Heart left ventricle (tissue), 16 donors: ENCODE measurements at regions not wholly inside any gene's neighbourhood (a gene's known extent, or its start where the extent isn't known, plus 50 kb on each side); places are given as distances from the start of the nearest gene placed in this dataset.

ENCODE experiments used
- ATAC-seq, 4 donors: fragments of 200-7000 bp; cut with Tn5 transposase; one replicate each; pipeline ENCODE4 v1.9.1; 2020 to 2022; ENCODE audit warnings: moderate library complexity in 4 of 4, mild to moderate bottlenecking in 3 of 4, moderate number of reproducible peaks in 1 of 4
- DNase-seq, 5 donors: peaks; one replicate each; pipeline ENCODE4 v3.0.0-alpha.2; 2020
- H3K27ac ChIP-seq, 12 donors: fragments of 200-600 bp; sonication (generic) in 4 of 12; one replicate each; pipeline versions ENCODE4 v1.5.0 to v1.8.0; 2016 to 2022; ENCODE audit warnings: mild to moderate bottlenecking in 2 of 12
- H3K27me3 ChIP-seq, 9 donors: fragments of 200-600 bp; sonication (generic) in 2 of 9; one replicate each; pipeline versions ENCODE4 v1.5.1 to v1.8.0; 2016 to 2022; ENCODE audit warnings: mild to moderate bottlenecking in 3 of 9
- H3K36me3 ChIP-seq, 9 donors: fragments of 200-600 bp; sonication (generic) in 2 of 9; one replicate each; pipeline versions ENCODE4 v1.5.0 to v1.8.0; 2018 to 2022; ENCODE audit warnings: mild to moderate bottlenecking in 2 of 9
- H3K4me1 ChIP-seq, 12 donors: fragments of 200-600 bp; sonication (generic) in 4 of 12; one replicate each; pipeline versions ENCODE4 v1.5.0 to v1.8.0; 2016 to 2022; ENCODE audit warnings: mild to moderate bottlenecking in 3 of 12
- H3K4me3 ChIP-seq, 12 donors: fragments of 200-600 bp; sonication (generic) in 4 of 12; one replicate each; pipeline versions ENCODE4 v1.5.0 to v1.8.0; 2017 to 2022; ENCODE audit warnings: mild to moderate bottlenecking in 9 of 12, moderate library complexity in 4 of 12
- H3K9me3 ChIP-seq, 12 donors: fragments of 200-600 bp; sonication (generic) in 4 of 12; one replicate each; pipeline versions ENCODE4 v1.5.0 to v1.8.0; 2016 to 2022; ENCODE audit warnings: mild to moderate bottlenecking in 1 of 12
- CTCF ChIP-seq, 12 donors: fragments of 200-600 bp; sonication (generic) in 4 of 12; IDR thresholded peaks; one replicate each; pipeline versions ENCODE4 v1.5.0 to v1.8.0; 2018 to 2022; ENCODE audit warnings: antibody characterized with exemption in 12 of 12, mild to moderate bottlenecking in 5 of 12
- POLR2A ChIP-seq, 2 donors: fragments of 450-650 bp; IDR thresholded peaks; one replicate each; pipeline ENCODE4 v1.6.1; 2017; ENCODE audit warnings: antibody characterized with exemption in 2 of 2, mild to moderate bottlenecking in 2 of 2, moderate library complexity in 2 of 2
- WGBS, 4 donors: extraction: QIAGEN DNeasy Blood & Tissue Kit in 2 of 4; methylation state at CpG; one replicate each; pipeline versions ENCODE4 v1.1.5 to v1.1.7; 2013 to 2018; 5-methylcytosine and 5-hydroxymethylcytosine counted together
- intact Hi-C, 10 donors: fragments of 100-400 bp; cut with DNase I; formaldehyde crosslinking; loops; one replicate each; pipeline versions ENCODE4 v1.11.1 to v1.14.2; 2022
- donor health status: ischemic (EF 13 %, LVEDD 7.1; RV severe dilation, severe dysfunction).
- donor health status: healthy with polysubstance abuse.
- donor health status: DM: no; HTN: yes; CAD: no.
- donor health status: DM: no; HTN: no; CAD: no.
- donor health status: ischemic (EF 25% LVEDD 6.9; RV normal size, moderate dysfunction).
- donor health status: ischemic (EF 25% LVEDD 5.7; RV mildly dilated, moderate dysfunction).
- donor health status: healthy.
- donor health status: DM: yes; HTN: yes; CAD: no.
- donor health status: ischemic (EF 35%, LVEDD 5.7; RV mildly dilated, moderate dysfunction).
- donor health status: nonischemic (EF 11% LVEDD 7.7; RV severe dilation, severe dysfunction).
- donor health status: DM: yes; HTN: yes; CAD: no.
- donor health status: PGD.
- donor health status: ischemic (EF 29% LVEDD 5.4; RV normal size, mild dysfunction).
- donor health status: nonischemic (EF 23%, LVEDD 6.1; RV moderate dilation, normal function).

GRCh38 chr3:181782306-181782954 is 70.7 kb downstream of the SOX2 start:
- H3K36me3 ChIP-seq = no peaks in the 10 kb centered on the region
- intact Hi-C loops = no loop called here
- no peak for DNase-seq
- H3K4me1 ChIP-seq = no peaks in the 10 kb centered on the region
- TF ChIP-seq CTCF (IDR thresholded peaks at IDR 0.05) (no peak), POLR2A (IDR thresholded peaks at IDR 0.05) (no peak)
- H3K9me3 ChIP-seq = no peaks in the 10 kb centered on the region
- no peak overlapping the region for H3K4me3 ChIP-seq
- H3K27ac ChIP-seq = no peak overlapping the region
- no peak for ATAC-seq
- 13 to 26% (median 15%) methylated on average over 1 of the region's 1 CpG for WGBS, 4 donors
- H3K27me3 ChIP-seq = no peaks in the 10 kb centered on the region

DNA sequence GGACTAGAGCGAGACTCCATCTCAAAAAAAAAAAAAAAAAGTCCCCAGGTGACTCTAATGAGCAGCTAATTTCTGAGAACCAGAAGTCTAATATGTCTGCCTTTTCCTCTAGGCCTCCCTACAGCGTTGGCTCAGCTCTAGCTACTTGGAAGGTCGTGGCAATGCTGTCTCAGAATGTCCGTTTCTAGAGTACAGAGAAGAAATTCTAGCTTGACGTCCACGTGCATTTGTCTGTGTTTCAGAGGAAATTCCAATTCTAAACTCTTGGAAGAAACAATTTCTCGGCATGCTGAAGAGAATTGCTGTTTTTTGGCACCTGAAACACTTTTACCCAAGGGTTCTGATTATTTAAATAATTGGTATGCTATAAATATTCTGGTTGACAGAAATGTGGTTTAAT is 78.8 kb downstream of the SOX2 start:
- H3K36me3 ChIP-seq = no peaks in the 10 kb centered on the region
- no peak overlapping the region for H3K4me3 ChIP-seq
- intact Hi-C loops = no loop called here
- WGBS, 4 donors = 46 to 60% (median 51%) methylated on average over 7 of the region's 7 CpGs
- H3K27ac ChIP-seq = no peak overlapping the region
- DNase-seq = no peak
- no peaks in the 10 kb centered on the region for H3K4me1 ChIP-seq
- no peaks in the 10 kb centered on the region for H3K27me3 ChIP-seq
- no peak for ATAC-seq
- no peaks in the 10 kb centered on the region for H3K9me3 ChIP-seq
- no peak for TF ChIP-seq CTCF (IDR thresholded peaks at IDR 0.05)
- no peak for TF ChIP-seq POLR2A (IDR thresholded peaks at IDR 0.05)

GRCh38 chr3:181791056-181791955 is 79.6 kb downstream of the SOX2 start:
- intact Hi-C loops = no loop called here
- WGBS, 4 donors = 53 to 63% (median 60%) methylated on average over 7 of the region's 7 CpGs

More at GRCh38 chr3:181791056-181791955, 79.6 kb downstream of the SOX2 start:
- ATAC-seq = no peak
- no peak for DNase-seq
- Histone ChIP-seq H3K4me1 (no peaks in the 10 kb centered on the region), H3K36me3 (no peaks in the 10 kb centered on the region), H3K4me3 (no peak overlapping the region), H3K27ac (no peak overlapping the region), H3K9me3 (no peaks in the 10 kb centered on the region), H3K27me3 (no peaks in the 10 kb centered on the region)
- TF ChIP-seq POLR2A (IDR thresholded peaks at IDR 0.05) (no peak), CTCF (IDR thresholded peaks at IDR 0.05) (no peak)
